GM12865 (cell line): ENCODE measurements at regions not wholly inside any gene's neighbourhood (a gene's known extent, or its start where the extent isn't known, plus 50 kb on each side); places are given as distances from the start of the nearest gene placed in this dataset.
A peak's percentile ranks its signal among the peaks of the same experiment; 100 is the strongest.

Experiments used
- DNase-seq: peaks from one replicate; pipeline ENCODE4 v3.0.0; 2010; ENCODE audit warnings: low read depth
- H3K4me3 ChIP-seq: 2 replicates; pipeline ENCODE4 v1.5.1; 2011; ENCODE audit warnings: mild to moderate bottlenecking, low read depth, low read length, control low read depth
- CTCF ChIP-seq: IDR thresholded peaks from 2 replicates; pipeline ENCODE4 v1.5.1; 2011; ENCODE audit warnings: low read length, control low read depth, low read depth, inconsistent platforms; ENCODE audit not compliant: insufficient read depth; ENCODE audit errors: missing control alignments

- no peak for DNase-seq
- no peak overlapping the region for H3K4me3 ChIP-seq
- TF ChIP-seq CTCF = no peak
These were observed 341.1 kb downstream of the RAPGEF2 start for GRCh38 chr4:159443975-159444374.

GRCh38 chr4:159444678-159445077 lies 341.8 kb downstream of the RAPGEF2 start:
- H3K4me3 ChIP-seq = no peak overlapping the region
- TF ChIP-seq CTCF = no peak
- DNase-seq = no peak

- H3K4me3 ChIP-seq = no peak overlapping the region
- no peak for DNase-seq
- no peak for TF ChIP-seq CTCF
These were observed 342.8 kb downstream of the RAPGEF2 start for GRCh38 chr4:159445692-159446091.

- peak; percentile 85 for TF ChIP-seq CTCF
- peak; percentile 68 for DNase-seq
- no peak overlapping the region for H3K4me3 ChIP-seq
These were observed 343.5 kb downstream of the RAPGEF2 start for GRCh38 chr4:159446266-159446976.

GRCh38 chr4:159447296-159447695 lies 344.4 kb downstream of the RAPGEF2 start:
- TF ChIP-seq CTCF = no peak
- no peak for DNase-seq
- H3K4me3 ChIP-seq = no peak overlapping the region

- H3K4me3 ChIP-seq = no peak overlapping the region
- TF ChIP-seq CTCF = no peak
- DNase-seq = no peak
These were observed 348.1 kb downstream of the RAPGEF2 start for GRCh38 chr4:159451006-159451405.

- H3K4me3 ChIP-seq = no peak overlapping the region
- peak; percentile 33 for DNase-seq
These were observed 352.9 kb downstream of the RAPGEF2 start for GRCh38 chr4:159455675-159456237.

More at GRCh38 chr4:159455675-159456237, 352.9 kb downstream of the RAPGEF2 start:
- peak; percentile 53 for TF ChIP-seq CTCF
